ENCODE measurements at regions not wholly inside any gene's neighbourhood (a gene's known extent, or its start where the extent isn't known, plus 50 kb on each side); places are given as distances from the start of the nearest gene placed in this dataset.

- TF ChIP-seq, protein P1, sequence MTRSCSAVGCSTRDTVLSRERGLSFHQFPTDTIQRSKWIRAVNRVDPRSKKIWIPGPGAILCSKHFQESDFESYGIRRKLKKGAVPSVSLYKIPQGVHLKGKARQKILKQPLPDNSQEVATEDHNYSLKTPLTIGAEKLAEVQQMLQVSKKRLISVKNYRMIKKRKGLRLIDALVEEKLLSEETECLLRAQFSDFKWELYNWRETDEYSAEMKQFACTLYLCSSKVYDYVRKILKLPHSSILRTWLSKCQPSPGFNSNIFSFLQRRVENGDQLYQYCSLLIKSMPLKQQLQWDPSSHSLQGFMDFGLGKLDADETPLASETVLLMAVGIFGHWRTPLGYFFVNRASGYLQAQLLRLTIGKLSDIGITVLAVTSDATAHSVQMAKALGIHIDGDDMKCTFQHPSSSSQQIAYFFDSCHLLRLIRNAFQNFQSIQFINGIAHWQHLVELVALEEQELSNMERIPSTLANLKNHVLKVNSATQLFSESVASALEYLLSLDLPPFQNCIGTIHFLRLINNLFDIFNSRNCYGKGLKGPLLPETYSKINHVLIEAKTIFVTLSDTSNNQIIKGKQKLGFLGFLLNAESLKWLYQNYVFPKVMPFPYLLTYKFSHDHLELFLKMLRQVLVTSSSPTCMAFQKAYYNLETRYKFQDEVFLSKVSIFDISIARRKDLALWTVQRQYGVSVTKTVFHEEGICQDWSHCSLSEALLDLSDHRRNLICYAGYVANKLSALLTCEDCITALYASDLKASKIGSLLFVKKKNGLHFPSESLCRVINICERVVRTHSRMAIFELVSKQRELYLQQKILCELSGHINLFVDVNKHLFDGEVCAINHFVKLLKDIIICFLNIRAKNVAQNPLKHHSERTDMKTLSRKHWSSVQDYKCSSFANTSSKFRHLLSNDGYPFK (CRISPR knock-in tag; IDR thresholded peaks at IDR 0.05; ENCODE audit: borderline replicate concordance), result no peak
- TF ChIP-seq ARID4A (CRISPR knock-in tag; IDR thresholded peaks at IDR 0.05; ENCODE audit: borderline replicate concordance) (no peak), HNRNPUL1 (IDR thresholded peaks at IDR 0.05; ENCODE audit: low read depth, low read length) (no peak), NFIC (IDR thresholded peaks at IDR 0.05; ENCODE audit: low read length) (no peak), ZNF253 (CRISPR knock-in tag; IDR thresholded peaks at IDR 0.05; ENCODE audit: borderline replicate concordance) (no peak), TSC22D2 (CRISPR knock-in tag; IDR thresholded peaks at IDR 0.05; ENCODE audit: borderline replicate concordance) (no peak), ZNF781 (CRISPR knock-in tag; IDR thresholded peaks at IDR 0.05; ENCODE audit: borderline replicate concordance, not compliant biosample characterization) (no peak)
- TF ChIP-seq, protein P2, sequence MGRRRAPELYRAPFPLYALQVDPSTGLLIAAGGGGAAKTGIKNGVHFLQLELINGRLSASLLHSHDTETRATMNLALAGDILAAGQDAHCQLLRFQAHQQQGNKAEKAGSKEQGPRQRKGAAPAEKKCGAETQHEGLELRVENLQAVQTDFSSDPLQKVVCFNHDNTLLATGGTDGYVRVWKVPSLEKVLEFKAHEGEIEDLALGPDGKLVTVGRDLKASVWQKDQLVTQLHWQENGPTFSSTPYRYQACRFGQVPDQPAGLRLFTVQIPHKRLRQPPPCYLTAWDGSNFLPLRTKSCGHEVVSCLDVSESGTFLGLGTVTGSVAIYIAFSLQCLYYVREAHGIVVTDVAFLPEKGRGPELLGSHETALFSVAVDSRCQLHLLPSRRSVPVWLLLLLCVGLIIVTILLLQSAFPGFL (CRISPR knock-in tag; IDR thresholded peaks at IDR 0.05), result no peak
Measured at GRCh38 chr5:17806818-17807468, 172.7 kb downstream of the TAF11L14 start (continued).

All from HepG2 (cell line).